GM03348 (cell line): ENCODE measurements at regions not wholly inside any gene's neighbourhood (a gene's known extent, or its start where the extent isn't known, plus 50 kb on each side); places are given as distances from the start of the nearest gene placed in this dataset.
"Not testable (repeated sequence)": the region's sequence is repeated elsewhere in the genome, so short reads cannot be mapped to it uniquely, and the experiment has no call there.

Experiments
- DNase-seq: peaks from one replicate; pipeline ENCODE4 v3.0.0; 2012; ENCODE audit warnings: low spot score

- DNase-seq: no peak
These were observed 83.8 kb upstream of the HNF1B start for GRCh38 chr17:37828651-37829124.

- no peak for DNase-seq
These were observed 83.2 kb upstream of the HNF1B start for GRCh38 chr17:37827905-37828650.

DNA sequence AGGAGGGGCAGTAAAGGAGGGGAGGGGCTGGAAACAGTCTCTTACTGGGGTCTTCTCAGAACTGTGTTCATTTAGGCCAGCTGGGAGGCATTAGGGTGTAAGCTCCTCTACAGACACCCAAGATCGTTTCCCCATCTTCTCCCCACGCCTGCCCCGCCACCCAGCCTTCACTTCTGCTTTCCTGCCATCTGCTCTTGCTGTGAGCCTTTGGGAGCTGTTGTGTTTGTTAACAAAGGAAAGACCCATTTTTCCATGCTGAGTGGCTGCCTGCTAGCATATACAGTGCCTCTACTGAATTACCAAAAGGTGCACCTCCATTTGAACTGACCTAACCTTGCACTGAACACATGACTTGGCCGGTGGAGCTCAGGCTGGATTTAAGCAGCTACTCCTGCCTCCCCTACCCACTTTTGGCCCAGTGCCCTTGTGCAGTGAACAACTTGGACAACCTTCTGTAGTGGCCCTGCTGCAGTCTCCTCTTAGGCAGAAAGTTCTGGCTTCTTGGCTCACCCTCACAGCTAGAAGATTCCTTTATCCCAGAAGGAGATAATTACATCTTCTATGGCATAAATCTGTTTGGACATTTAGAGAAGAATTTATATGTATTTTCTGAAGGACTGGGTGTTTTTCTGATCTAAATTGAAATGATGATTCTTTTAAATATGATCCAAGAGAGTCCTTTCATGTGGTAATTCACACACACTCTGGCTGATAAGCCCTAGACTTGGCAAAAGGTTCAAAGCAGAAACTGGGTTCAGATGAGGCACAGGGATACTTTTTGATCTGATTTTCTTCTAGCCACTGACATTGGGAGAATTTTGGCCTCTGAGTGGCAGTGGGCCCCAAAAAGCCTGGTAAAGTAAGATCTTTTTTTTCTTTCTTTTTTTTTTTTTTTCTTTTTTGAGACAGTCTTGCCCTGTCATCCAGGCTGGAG, 81.9 kb upstream of the HNF1B start:
- no peak for DNase-seq

DNA sequence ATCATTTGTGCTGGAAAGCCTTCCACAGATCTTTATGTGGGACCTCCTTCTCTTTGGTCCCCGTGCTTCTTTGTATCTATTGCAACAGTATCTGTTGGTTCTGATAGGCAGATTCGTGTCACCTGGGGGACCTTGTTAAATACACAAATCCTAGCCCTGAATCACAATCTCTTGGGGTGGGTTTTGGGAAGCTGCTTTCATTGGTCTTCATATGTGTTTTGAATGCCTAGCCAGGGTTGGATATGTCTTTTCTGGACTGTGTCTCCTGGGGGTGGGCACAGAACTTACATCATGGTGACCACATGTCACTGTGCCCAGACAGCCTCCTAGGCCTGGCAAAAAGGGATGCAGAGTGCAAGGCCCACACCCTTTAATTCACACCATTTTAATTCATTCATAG, 81.0 kb upstream of the HNF1B start:
- no peak for DNase-seq

DNA sequence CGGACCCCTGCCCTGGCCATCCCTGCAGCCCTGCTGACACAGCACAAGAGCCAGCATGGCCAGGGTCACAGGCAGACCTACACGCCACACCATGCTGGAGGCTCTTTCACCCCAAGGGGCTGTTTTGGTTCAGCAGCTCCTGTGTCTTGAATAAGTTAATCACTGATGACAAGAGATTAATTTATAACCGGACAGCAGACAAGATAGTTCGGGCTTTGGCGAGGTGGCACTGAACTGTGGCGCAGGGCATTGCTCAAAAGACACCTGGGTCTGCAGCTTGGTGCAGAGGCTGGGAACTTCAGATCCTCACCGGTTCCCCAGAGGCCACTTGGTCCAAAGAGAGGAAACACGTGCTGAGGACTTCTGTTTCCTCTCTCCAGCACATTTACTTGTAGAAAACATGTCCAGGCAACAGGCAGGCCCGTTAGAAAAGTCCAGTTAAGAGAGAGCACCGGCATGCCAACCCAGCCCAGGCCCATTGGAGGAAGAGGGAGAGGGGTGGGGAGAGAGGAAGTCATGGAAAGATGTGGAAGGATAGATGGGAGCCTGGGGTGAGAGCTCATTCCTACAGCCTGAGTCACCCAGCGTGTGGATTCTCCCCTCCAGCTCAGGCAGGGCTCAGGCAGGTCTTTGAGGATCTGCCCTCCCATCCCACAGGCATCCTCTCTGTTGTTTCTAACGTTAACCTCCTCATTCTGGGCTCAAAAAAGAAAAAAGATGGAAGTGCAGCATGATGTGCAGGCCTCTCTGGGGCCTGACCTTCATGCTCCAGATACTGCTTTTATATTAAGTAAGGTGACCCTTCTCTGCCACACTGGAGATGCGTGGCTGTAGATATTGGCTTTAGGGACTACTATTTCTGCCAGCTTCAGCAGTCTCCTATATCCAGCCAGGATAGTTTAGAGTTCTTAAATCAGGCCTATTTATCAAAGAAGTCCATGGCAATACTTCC, 80.0 kb upstream of the HNF1B start:
- peak; percentile 91 for DNase-seq

- no peak for DNase-seq
These were observed 79.1 kb upstream of the HNF1B start for GRCh38 chr17:37823996-37824395.

GRCh38 chr17:37820995-37821713, 76.3 kb upstream of the HNF1B start:
- DNase-seq: no peak

DNA sequence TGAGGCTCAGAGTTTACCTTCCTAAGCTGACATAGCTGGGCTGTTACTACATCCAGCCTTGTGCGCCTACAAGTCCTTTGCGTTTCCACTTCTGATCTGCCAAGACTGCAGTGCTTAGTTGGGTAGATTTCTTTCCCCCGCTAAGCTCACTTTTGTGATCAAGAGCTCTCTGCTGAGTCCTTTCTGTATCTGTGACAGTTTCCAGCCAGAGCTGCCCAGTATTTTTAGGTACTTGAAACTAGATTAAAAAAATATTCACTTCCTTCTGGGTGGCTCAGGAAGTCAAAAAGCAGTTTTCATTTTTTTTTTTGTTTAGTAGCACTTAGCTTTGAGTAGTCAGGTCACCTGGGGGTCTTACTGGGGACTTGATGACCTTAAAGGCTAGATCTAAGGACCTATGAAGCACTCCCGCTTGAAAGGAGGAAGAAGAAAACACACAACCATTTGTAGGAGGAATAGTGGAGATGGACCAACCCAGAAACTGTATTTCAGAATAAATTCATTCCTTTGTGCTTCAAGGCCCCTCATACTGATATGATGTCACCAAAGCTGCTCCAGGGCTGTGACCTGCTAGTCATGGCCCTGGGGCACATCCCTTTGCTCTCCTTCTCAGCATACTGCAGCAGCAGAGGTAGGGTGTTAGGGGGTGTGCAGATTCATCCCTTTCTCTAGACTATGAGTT, 75.6 kb upstream of the HNF1B start:
- no peak for DNase-seq

DNA sequence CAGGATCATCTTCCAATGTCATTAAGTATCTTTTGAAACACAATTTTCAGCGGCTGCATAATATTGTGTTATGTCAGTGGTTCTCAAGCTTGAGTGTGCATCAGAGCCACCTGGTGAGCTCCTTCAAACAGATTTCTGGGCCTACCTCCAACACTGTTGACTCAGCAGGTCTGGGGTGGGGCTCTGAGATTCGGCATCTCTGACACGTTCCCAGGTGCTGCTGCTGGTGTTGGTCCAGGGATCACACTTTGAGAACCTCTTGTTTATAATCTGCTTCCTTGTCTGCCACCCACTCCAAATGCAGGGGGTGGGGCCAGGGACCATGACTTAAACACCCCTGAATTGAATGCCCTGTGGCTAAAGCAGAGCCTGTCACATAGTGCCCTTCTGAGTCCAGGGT, 73.8 kb upstream of the HNF1B start:
- no peak for DNase-seq

DNA sequence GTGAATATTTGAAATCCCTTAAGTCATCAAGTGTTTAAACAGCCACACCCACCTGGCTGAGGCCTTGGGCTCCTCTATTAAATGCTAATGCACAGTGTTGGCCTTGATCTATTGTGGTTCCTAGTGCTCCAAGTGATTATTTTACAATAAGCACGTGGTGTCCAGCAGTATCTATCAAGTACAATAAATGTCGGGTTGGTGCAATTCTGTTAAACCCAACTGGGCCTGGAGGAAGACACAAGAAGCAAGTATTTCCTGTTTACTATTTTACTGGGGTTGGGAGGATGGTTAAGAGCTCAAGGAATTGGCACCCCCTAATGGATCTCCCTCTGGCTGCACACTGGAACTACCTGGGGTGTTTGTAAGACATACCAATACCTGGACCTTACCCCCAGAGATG, 72.1 kb upstream of the HNF1B start:
- DNase-seq: no peak

GRCh38 chr17:37815536-37815935, 70.7 kb upstream of the HNF1B start:
- DNase-seq: no peak

DNA sequence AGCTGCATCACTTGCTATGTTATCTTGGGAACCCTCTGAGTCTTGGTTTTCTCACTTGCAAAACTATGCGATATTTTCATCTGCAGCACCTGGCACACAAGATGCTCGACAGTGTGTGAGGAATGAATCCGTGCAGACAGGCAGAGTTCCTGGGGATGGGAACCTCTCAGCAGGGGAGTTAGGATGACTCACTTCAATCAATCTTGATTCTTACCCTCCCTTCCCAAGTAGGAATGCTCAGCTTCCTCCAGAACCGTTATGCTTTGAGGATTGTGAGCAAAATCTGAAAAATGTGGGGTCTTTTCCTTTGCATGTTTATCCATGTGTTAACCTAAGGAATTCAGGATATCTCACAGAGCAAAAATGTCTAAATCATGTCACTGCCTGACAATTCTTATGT, 68.9 kb upstream of the HNF1B start:
- peak; percentile 78 for DNase-seq

- DNase-seq: not testable (repeated sequence)
These were observed 64.0 kb upstream of the HNF1B start for GRCh38 chr17:37808846-37809245.

DNA sequence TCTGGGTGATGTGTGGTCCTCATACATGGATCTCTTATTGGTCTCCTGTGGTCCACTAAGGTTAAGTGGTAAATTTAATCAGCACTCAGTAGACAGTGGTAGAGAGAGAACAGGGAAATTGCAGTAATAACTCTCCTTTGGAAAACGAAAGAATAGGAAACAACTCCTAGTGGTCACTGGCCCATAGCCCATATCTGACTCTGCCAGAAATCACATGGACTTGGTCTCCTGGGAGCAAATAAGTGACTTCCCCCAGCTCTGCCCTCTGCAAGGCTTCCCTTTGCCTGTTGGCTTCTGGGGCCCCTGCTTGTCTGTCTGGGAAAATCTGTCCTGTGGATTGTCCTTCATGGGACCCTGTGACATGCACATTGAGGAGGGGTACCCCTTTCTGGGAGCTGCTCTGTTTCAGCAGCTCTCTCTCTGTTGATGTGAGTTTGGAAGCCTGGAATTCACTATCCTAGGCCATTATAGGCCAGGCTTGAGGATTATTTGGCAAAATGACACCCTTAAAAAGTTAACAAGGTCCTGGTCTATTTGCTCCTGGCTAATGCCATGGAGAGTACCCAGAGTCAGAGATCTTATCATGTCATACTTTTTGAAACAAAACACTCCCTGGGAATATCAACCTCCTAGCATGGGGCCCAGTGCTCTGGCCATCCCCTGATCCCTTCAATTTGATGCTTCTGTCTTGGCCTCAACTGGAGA, 58.0 kb upstream of the HNF1B start:
- DNase-seq: peak; percentile 79

DNA sequence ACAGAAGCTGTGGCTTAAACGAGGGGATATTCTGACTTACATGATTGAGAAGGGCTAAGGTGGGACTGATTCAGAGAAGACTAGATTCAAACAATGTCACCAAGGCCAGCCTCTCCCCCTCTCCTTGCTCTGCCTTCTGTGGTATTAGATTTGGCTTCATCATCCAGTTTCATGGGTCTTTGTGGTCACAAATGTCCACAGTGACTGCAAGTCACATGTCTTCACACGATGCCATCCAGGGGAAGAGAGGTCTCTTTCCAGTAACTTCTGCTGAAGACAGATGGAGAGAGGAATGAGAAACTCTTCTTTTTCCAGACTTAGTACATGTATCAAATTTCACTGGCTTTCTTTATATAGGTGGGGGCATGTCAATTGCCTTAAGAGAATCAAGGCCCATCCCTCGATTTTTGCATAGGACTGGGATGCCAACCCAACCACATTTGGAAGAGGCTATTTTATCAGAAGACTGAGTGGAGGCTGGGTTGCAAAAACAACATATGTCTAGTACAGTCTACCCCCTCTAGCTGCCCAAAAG, 57.3 kb upstream of the HNF1B start:
- no peak for DNase-seq

DNA sequence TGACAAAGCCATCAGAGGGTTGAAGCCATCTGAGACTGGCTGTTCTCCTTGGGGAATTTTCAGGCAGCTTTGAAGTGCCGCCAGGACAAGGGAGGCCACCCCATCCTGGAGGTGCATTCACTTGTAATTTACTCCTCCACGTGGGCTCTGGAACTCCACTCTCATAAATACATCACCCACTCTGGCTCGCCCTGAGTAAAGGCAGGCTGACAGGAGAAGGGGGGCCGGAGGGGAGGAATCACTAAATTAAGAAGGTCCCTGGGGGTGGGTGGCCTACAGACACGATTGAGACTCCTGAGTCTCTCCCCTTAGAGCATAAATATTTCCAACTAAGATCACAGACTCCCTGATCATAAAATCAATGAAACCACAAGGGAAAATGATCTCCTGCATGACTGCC, 56.3 kb upstream of the HNF1B start:
- no peak for DNase-seq

DNA sequence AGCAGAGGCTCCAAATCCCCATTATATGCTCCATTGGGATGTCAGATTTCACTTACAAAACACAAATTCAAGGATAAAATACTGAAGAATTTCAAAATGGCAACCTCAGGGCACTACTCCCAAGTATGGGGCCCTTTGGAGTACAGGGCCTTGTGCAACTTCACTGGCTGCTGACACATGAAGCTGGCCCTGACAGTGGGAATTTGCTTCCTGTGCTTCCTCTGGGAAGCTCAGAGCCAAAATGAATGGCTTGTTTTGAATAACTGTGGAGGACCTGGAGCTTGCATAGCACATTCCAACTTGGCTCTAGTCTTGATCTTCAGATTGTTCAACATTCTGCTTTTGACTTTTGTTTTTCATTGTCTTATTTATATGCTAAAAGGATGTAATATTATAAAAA, 52.3 kb upstream of the HNF1B start:
- peak; percentile 50 for DNase-seq

DNA sequence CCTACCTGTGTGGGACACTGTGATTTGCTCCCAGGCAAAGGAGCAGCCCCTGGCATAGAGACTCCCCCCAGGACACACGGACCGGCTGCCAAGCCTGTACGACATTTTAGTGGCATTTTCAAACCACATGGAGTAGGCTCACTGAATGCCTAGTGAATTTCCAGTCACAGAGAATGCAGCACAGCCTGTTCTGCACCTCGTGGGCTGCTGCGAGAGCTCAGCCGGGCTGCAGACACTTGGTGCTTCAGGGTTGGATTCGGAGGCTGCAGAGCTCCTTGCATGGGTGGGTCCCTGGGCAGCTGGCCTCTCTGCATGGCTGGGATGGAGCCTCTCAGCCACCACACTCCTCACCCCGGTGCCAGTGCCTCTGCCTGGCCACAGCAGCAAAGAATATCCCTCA, 51.2 kb upstream of the HNF1B start:
- DNase-seq: no peak
